Erythroblast (primary cell): ENCODE measurements at regions not wholly inside any gene's neighbourhood (a gene's known extent, or its start where the extent isn't known, plus 50 kb on each side); places are given as distances from the start of the nearest gene placed in this dataset.

ENCODE experiments used
- DNase-seq, 2 experiments: peaks; one replicate each; lab custom pipeline; 2025; lab: John Stamatoyannopoulos, UW
- GATA1 ChIP-seq: IDR thresholded peaks from 2 replicates; pipeline ENCODE4 v1.6.1; 2011; ENCODE audit warnings: low read depth, mild to moderate bottlenecking, control low read depth, low read length, moderate library complexity
- POLR2A ChIP-seq: IDR thresholded peaks from 2 replicates; pipeline ENCODE4 v1.6.1; 2011; ENCODE audit warnings: mild to moderate bottlenecking, low read length

GRCh38 chr20:62573817-62574216, 68.5 kb upstream of the SLCO4A1 start:
- no peak for DNase-seq
- TF ChIP-seq POLR2A: no peak
- TF ChIP-seq GATA1: no peak

DNA sequence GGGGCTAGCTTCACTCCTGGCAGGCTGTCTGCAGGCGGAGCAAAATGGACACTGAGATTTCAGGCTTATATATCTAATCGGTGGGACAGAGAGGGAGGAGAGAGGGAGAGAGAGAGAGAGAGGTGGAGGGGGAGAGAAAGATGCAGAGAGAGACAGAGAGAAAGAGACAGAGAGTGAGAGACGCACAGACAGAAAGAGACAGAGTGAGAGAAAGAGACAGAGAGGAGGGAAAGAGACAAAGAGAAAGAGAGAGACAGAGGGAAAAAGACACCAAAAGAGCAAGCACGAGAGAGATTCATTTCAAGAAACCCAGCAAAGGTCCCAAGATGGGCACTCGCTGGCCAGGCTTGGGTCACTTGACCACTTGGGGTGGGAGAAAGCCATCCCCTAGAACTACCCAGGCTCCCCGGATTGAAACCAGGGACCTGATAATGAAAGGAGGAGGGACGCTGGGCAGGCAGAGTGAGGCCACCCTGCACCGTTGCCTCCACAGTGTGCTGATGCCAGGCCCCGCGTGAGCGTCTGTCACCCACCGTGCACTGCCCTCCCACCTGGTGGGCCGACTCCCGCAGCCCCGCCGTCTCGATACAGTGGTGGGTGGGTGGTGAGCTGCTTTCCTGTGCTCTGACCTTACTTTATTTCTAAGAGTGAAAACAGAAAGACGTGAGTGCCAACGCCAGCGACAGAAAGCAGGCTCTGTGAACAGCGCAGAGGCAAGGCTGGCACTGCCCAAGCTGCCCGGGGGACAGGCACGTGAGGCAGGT, 67.9 kb upstream of the SLCO4A1 start:
- DNase-seq: no peak
- TF ChIP-seq POLR2A: no peak
- TF ChIP-seq GATA1: no peak

GRCh38 chr20:62575976-62576722, 66.2 kb upstream of the SLCO4A1 start:
- TF ChIP-seq GATA1 (no peak), POLR2A (no peak)
- no peak for DNase-seq

- peak; percentile 20 to 25 for DNase-seq
- TF ChIP-seq POLR2A (no peak), GATA1 (no peak)
These were observed 65.4 kb upstream of the SLCO4A1 start for GRCh38 chr20:62576815-62577489.

DNA sequence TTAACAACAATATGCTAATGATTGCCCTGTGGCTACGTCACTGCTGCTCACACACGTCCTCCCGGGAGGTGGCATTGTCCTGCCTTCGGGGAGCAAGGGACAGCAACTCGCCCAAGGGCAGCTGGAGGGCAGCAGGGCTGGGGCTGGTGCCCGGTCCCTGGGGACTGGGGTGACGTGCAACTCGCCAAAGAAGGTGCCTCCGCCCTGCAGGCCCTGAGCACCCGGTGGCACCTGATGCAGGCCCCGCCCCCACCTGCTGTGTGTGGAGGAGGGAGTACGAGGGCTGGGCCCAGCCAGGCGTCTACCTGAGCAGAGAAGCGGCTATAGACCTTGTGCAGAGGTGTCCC, 64.8 kb upstream of the SLCO4A1 start:
- no peak for TF ChIP-seq GATA1
- no peak for TF ChIP-seq POLR2A
- no peak for DNase-seq

- peak in 1 of 2 experiments; percentile 29 for DNase-seq
- TF ChIP-seq POLR2A (no peak), GATA1 (no peak)
These were observed 63.9 kb upstream of the SLCO4A1 start for GRCh38 chr20:62578294-62578897.

- DNase-seq: no peak
- TF ChIP-seq GATA1 (no peak), POLR2A (no peak)
These were observed 62.3 kb upstream of the SLCO4A1 start for GRCh38 chr20:62580052-62580451.

DNA sequence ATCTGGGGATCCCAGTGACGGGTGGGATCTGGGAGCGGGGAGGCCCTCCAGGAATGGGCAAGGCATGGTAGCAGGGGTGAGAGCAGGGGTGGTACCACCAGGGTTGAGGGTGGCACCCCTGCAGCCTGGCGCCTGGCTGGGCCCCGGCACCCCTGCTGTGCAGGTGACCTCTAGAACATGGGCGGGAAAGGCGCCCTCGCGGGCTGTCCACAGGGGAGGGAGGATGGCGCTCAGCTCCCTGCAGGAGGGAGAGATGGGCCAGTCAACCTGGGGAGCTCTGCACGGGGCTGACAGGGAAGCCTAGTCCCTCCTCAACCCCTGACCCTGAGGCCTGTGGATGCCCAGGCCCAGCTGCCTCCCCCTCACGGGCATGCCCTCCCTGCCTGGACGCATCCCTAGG, 61.6 kb upstream of the SLCO4A1 start:
- no peak for TF ChIP-seq GATA1
- TF ChIP-seq POLR2A: no peak
- no peak for DNase-seq

- no peak for DNase-seq
- TF ChIP-seq GATA1 (no peak), POLR2A (no peak)
These were observed 61.0 kb upstream of the SLCO4A1 start for GRCh38 chr20:62581308-62581707.

GRCh38 chr20:62581806-62582205, 60.5 kb upstream of the SLCO4A1 start:
- DNase-seq: no peak
- no peak for TF ChIP-seq GATA1
- TF ChIP-seq POLR2A: no peak

GRCh38 chr20:62583424-62583920, 58.8 kb upstream of the SLCO4A1 start:
- no peak for TF ChIP-seq GATA1
- no peak for TF ChIP-seq POLR2A

GRCh38 chr20:62584671-62585460, 57.4 kb upstream of the SLCO4A1 start:
- TF ChIP-seq POLR2A (no peak), GATA1 (no peak)
- no peak for DNase-seq

More at GRCh38 chr20:62583424-62583920, 58.8 kb upstream of the SLCO4A1 start:
- DNase-seq: no peak
